Spleen (tissue), 11 donors: ENCODE measurements at regions not wholly inside any gene's neighbourhood (a gene's known extent, or its start where the extent isn't known, plus 50 kb on each side); places are given as distances from the start of the nearest gene placed in this dataset.
A peak's percentile ranks its signal among the peaks of the same experiment; 100 is the strongest.
"Not testable (repeated sequence)": the region's sequence is repeated elsewhere in the genome, so short reads cannot be mapped to it uniquely, and the experiment has no call there.

Experiments used
- DNase-seq: peaks from one replicate; pipeline ENCODE4 v3.0.0-alpha.2; 2020
- H3K27ac ChIP-seq, 8 donors: fragments of 200-600 bp; sonication (generic) in 7 of 8; 1 replicate in 4 of 8; 2 replicates in 4 of 8; pipeline versions ENCODE4 v1.5.0 to v1.8.0; 2016 to 2021; ENCODE audit warnings: inconsistent platforms in 4 of 8, mild to moderate bottlenecking in 4 of 8, moderate library complexity in 1 of 8
- H3K27me3 ChIP-seq, 7 donors: fragments of 200-600 bp; sonication (generic) in 6 of 7; replicated peaks in 1 of 7; 1 replicate in 4 of 7; 2 replicates in 3 of 7; pipeline versions ENCODE4 v1.5.0 to v1.8.0; 2016 to 2021; ENCODE audit warnings: inconsistent platforms in 3 of 7, mild to moderate bottlenecking in 1 of 7
- H3K36me3 ChIP-seq, 6 donors: fragments of 200-600 bp; sonication (generic) in 5 of 6; 1 replicate in 4 of 6; 2 replicates in 2 of 6; pipeline versions ENCODE4 v1.5.0 to v1.8.0; 2016 to 2021; ENCODE audit warnings: inconsistent platforms in 2 of 6
- H3K4me1 ChIP-seq, 6 donors: fragments of 200-600 bp; sonication (generic) in 5 of 6; 1 replicate in 3 of 6; 2 replicates in 3 of 6; pipeline versions ENCODE4 v1.5.0 to v1.8.0; 2016 to 2021; ENCODE audit warnings: inconsistent platforms in 3 of 6
- H3K4me3 ChIP-seq, 8 donors: fragments of 200-600 bp; sonication (generic) in 7 of 8; 1 replicate in 4 of 8; 2 replicates in 4 of 8; pipeline versions ENCODE4 v1.5.0 to v1.8.0; 2016 to 2021; ENCODE audit warnings: inconsistent platforms in 4 of 8, mild to moderate bottlenecking in 4 of 8, moderate library complexity in 2 of 8
- H3K9me3 ChIP-seq, 8 donors: fragments of 200-600 bp; sonication (generic) in 7 of 8; 1 replicate in 4 of 8; 2 replicates in 4 of 8; pipeline versions ENCODE4 v1.5.0 to v1.8.0; 2016 to 2021; ENCODE audit warnings: inconsistent platforms in 4 of 8
- CTCF ChIP-seq, 11 experiments: fragments of 200-600 bp in 7 of 11; fragments of 450-650 bp in 4 of 11; sonication (generic) in 4 of 11; IDR thresholded peaks in 8 of 11; conservative IDR thresholded peaks in 3 of 11; 1 replicate in 7 of 11; 2 replicates in 4 of 11; pipeline versions ENCODE4 v1.4.0 to v1.8.0; 2016 to 2021; ENCODE audit warnings: antibody characterized with exemption in 11 of 11, inconsistent platforms in 4 of 11, mild to moderate bottlenecking in 1 of 11
- POLR2A ChIP-seq, 3 donors: fragments of 450-650 bp; IDR thresholded peaks; one replicate each; pipeline ENCODE4 v1.5.1; 2017; ENCODE audit warnings: antibody characterized with exemption in 3 of 3, mild to moderate bottlenecking in 1 of 3
- POLR2AphosphoS5 ChIP-seq, 3 donors: sonication (generic); formaldehyde crosslinking; IDR thresholded peaks; one replicate each; pipeline ENCODE4 v1.5.1; 2017; ENCODE audit warnings: antibody characterized with exemption in 3 of 3
- WGBS, 5 donors: extraction: QIAGEN DNeasy Blood & Tissue Kit in 3 of 5; methylation state at CpG; one replicate each; pipeline versions ENCODE4 v1.1.5 to v1.1.7; 2013 to 2018; 5-methylcytosine and 5-hydroxymethylcytosine counted together
- intact Hi-C: fragments of 100-400 bp; cut with DNase I; formaldehyde crosslinking; loops from one replicate; pipeline ENCODE4 v1.15.0; 2023; ENCODE audit warnings: low total_unique reads
- donor health status: healthy with polysubstance abuse.
- donor health status: DM: no; HTN: no; CAD: no; lungs with moderate emphysema.
- donor health status: DM: no; HTN: no; CAD: no.
- donor health status: Bipolar disorder and iron deficiency.
- donor health status: healthy.
- donor health status: DM: no; HTN: no; CAD: no.
- donor health status: DM: yes; HTN: yes; CAD: no.

DNA sequence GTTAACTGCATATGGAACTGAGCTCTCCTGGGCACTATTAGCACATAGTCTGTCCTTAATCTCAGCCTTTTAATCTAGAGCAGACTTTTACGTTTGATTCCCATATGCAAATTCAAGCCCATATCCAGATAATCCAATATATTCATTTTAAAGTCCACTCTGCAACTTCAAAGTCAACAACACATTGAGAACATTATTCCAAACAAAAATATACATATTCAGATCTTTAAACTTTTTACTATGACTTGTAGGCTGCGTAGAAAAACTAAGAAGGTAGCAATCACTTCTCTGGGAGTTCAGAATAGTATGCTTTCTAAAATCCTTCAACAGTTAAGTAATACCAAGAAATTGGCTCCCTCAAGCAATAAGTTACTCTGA lies 499.4 kb downstream of the SPATA31D1 start:
- no peak for DNase-seq
- intact Hi-C loops, result no loop called here
- TF ChIP-seq POLR2AphosphoS5 (IDR thresholded peaks at IDR 0.05) (no peak), POLR2A (IDR thresholded peaks at IDR 0.05) (no peak), CTCF (IDR thresholded peaks at IDR 0.05 in 8 of 11, conservative IDR thresholded peaks at IDR 0.05 in 3 of 11) (no peak)
- Histone ChIP-seq H3K36me3 (no peaks in the 10 kb centered on the region), H3K27me3 (no peaks in the 10 kb centered on the region), H3K4me3 (no peak overlapping the region), H3K4me1 (peaks cover 0 to 8% (median 0%) of the 10 kb centered on the region in 6 donors), H3K9me3 (no peaks in the 10 kb centered on the region), H3K27ac (no peak overlapping the region)
- 85 to 95% (median 87%) methylated on average over 2 of the region's 2 CpGs for WGBS, 5 donors

DNA sequence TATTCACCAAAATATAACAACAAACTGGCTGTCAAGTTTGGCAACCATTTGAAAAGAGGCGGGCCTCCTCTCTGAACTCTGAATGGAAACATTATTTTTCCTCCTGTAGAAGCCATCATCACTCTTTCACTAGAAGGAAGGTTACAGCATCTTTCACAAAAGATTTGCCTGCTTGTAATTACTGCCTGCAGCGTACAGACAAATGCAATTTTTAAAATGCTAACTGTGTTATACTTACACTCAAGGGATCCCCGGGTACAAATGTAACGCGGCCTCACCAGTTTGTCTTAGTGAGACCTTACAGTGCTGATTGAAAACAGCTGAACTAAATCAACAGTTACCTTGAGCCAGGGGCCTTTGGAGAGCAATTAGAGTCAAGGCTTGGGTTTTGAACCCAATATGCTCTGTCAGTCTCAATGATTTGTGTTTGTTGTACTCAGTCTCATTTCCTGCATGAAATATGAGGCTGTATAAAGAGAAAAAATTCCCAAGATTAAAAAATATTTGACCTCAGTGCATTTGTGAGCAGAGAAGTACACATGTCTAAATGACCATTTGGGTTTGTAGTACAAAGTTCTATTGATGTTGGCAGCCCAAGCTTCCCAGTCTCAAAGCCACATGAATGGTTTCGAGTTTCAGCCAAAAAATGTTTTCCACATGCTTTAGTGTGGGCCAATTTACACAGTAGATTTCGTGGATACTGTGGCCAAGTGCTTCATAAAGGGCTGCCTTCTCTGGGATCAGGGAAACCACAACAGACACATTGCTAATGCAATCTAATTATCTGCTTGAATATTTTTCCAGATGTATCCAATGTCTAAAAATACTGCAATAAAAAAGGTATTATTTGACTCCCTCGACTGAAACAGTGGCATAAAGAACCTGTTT lies 500.0 kb downstream of the SPATA31D1 start:
- 60 to 79% (median 70%) methylated on average over 8 of the region's 8 CpGs for WGBS, 5 donors
- peak overlapping the region in 3 of 8 donors; percentile 0 to 35 (median 14) for H3K27ac ChIP-seq
- DNase-seq, result no peak
- H3K27me3 ChIP-seq, result no peaks in the 10 kb centered on the region
- H3K4me1 ChIP-seq, result peaks cover 0 to 8% (median 0%) of the 10 kb centered on the region in 6 donors
- H3K4me3 ChIP-seq, result no peak overlapping the region
- intact Hi-C loops, result no loop called here
- H3K36me3 ChIP-seq, result no peaks in the 10 kb centered on the region
- TF ChIP-seq POLR2A (IDR thresholded peaks at IDR 0.05) (no peak), POLR2AphosphoS5 (IDR thresholded peaks at IDR 0.05) (no peak), CTCF (IDR thresholded peaks at IDR 0.05 in 8 of 11, conservative IDR thresholded peaks at IDR 0.05 in 3 of 11) (no peak)
- H3K9me3 ChIP-seq, result no peaks in the 10 kb centered on the region

DNA sequence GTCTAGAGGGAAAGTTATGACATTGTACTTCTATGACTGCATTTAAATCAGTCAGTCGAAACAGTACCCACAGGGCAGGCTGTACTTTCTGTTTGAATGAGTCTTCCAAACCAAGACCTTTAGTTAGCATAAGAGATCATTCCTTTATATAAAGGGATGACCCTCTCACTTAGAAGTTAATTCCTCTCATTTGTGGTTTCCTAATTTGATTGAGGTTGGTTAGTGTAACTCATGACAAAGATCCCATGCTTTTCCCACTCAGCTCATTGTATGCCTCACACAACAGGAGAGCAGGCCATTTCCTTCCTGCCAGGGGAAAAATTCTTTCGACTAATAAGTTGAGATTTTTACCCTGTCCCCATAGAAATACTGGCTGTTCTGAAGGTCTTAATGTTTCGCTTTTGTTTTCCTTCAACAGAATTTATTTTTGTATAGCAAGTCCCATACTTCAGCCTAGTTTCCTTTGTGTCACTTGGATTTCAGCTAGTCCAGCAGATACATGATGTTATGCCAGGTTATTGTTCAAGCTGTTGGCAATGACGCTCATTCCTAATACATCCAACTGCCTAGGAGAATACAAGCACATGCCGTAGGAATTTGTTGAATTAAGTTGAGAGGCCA lies 500.7 kb downstream of the SPATA31D1 start:
- intact Hi-C loops, result no loop called here
- WGBS, 5 donors, result 57 to 72% (median 60%) methylated on average over 5 of the region's 5 CpGs
- H3K9me3 ChIP-seq, result no peaks in the 10 kb centered on the region
- H3K36me3 ChIP-seq, result no peaks in the 10 kb centered on the region
- no peak for TF ChIP-seq POLR2AphosphoS5 (IDR thresholded peaks at IDR 0.05)
- TF ChIP-seq POLR2A (IDR thresholded peaks at IDR 0.05), result no peak
- no peak for TF ChIP-seq CTCF (IDR thresholded peaks at IDR 0.05 in 8 of 11, conservative IDR thresholded peaks at IDR 0.05 in 3 of 11)
- H3K4me3 ChIP-seq, result no peak overlapping the region
- DNase-seq, result no peak
- peak overlapping the region in 3 of 8 donors; percentile 0 to 35 (median 14) for H3K27ac ChIP-seq
- no peaks in the 10 kb centered on the region for H3K27me3 ChIP-seq
- peaks cover 0 to 8% (median 0%) of the 10 kb centered on the region in 6 donors for H3K4me1 ChIP-seq

DNA sequence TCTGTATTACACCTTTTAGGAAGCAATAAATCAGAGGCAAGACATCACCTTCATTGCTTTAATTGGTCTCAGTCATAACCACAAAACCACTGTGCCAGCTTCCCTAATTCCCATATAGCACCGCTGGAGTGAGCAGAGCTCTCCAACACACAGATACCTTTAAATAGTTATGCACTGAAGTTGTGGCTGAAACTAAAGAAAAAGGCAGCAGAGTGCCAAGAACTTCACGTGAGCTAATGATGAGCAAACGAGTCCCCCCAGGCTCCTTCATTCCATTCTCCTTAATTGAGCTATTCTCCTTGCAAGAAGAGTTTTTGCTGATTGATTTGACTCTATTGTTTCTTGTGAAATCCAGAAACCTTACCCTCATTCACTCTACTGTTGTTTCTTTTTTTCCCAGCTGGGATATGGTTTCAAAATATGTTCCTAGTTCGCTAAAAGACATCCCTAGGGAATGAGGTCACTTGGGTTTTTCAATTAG lies 501.5 kb downstream of the SPATA31D1 start:
- Histone ChIP-seq H3K4me3 (no peak overlapping the region), H3K36me3 (no peaks in the 10 kb centered on the region), H3K4me1 (peaks cover 0 to 8% (median 0%) of the 10 kb centered on the region in 6 donors), H3K27ac (no peak overlapping the region), H3K9me3 (no peaks in the 10 kb centered on the region), H3K27me3 (no peaks in the 10 kb centered on the region)
- intact Hi-C loops, result no loop called here
- 25 to 46% (median 31%) methylated on average over 4 of the region's 4 CpGs for WGBS, 5 donors
- no peak for DNase-seq
- no peak for TF ChIP-seq POLR2AphosphoS5 (IDR thresholded peaks at IDR 0.05)
- TF ChIP-seq POLR2A (IDR thresholded peaks at IDR 0.05), result no peak
- TF ChIP-seq CTCF (IDR thresholded peaks at IDR 0.05 in 8 of 11, conservative IDR thresholded peaks at IDR 0.05 in 3 of 11), result no peak

DNA sequence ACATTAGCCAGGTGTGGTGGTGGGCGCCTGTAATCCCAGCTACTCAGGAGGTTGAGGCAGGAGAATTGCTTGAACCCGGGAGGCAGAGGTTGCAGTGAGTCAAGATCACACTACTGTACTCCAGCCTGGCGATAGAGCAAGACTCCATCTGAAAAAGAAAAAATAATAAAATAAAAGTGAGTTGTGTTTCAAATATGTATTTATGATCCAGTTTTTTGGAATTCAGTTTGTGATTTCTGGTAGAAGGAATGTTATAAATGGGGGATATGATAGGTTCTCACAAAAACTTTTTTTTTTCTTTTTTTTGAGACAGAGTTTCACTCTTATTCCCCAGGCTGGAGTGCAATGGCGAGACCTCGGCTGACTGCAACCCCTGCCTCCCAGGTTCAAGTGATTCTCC lies 502.2 kb downstream of the SPATA31D1 start:
- intact Hi-C loops, H3K9me3 ChIP-seq, H3K4me1 ChIP-seq, H3K4me3 ChIP-seq, DNase-seq, H3K36me3 ChIP-seq, H3K27ac ChIP-seq, H3K27me3 ChIP-seq: not testable (repeated sequence)
- WGBS, 5 donors, result 87 to 95% (median 88%) methylated on average over 5 of the region's 5 CpGs
